DND-41 (cell line): ENCODE measurements at regions not wholly inside any gene's neighbourhood (a gene's known extent, or its start where the extent isn't known, plus 50 kb on each side); places are given as distances from the start of the nearest gene placed in this dataset.

Source experiments
- ATAC-seq: fragments of 200-7000 bp; cut with Tn5 transposase; 3 replicates; pipeline ENCODE4 v1.9.1; 2021; ENCODE audit warnings: low read depth; ENCODE audit not compliant: insufficient read depth
- DNase-seq: peaks from one replicate; pipeline ENCODE4 v3.0.0-alpha.2; 2020
- H2AFZ ChIP-seq: 2 replicates; pipeline ENCODE4 v1.6.0; 2012; ENCODE audit warnings: low read depth, low read length
- H3K27ac ChIP-seq: 2 replicates; pipeline ENCODE4 v1.5.1; 2012; ENCODE audit warnings: low read length, inconsistent platforms
- H3K27me3 ChIP-seq: fragments of 200-600 bp; sonication (generic); 2 replicates; pipeline ENCODE4 v1.6.0; 2012; ENCODE audit warnings: low read length, mild to moderate bottlenecking, inconsistent platforms; ENCODE audit not compliant: insufficient read depth, poor library complexity
- H3K36me3 ChIP-seq: 2 replicates; pipeline ENCODE4 v1.5.1; 2012; ENCODE audit warnings: low read length, inconsistent platforms; ENCODE audit not compliant: insufficient read depth
- H3K4me1 ChIP-seq: 2 replicates; pipeline ENCODE4 v1.5.1; 2012; ENCODE audit warnings: mild to moderate bottlenecking, low read length; ENCODE audit not compliant: insufficient read depth
- H3K4me2 ChIP-seq: 2 replicates; pipeline ENCODE4 v1.6.0; 2012; ENCODE audit warnings: mild to moderate bottlenecking, moderate library complexity, low read length, inconsistent platforms; ENCODE audit not compliant: insufficient read depth
- H3K4me3 ChIP-seq, 2 experiments: fragments of 200-600 bp in 1 of 2; shearing (Covaris generic) in 1 of 2; 2 replicates each; pipeline ENCODE4 v1.5.1; 2012 to 2016; ENCODE audit warnings: inconsistent platforms in 2 of 2, low read length in 2 of 2, mild to moderate bottlenecking in 2 of 2, low read depth in 1 of 2, moderate library complexity in 1 of 2
- H3K79me2 ChIP-seq: 2 replicates; pipeline ENCODE4 v1.6.0; 2012; ENCODE audit warnings: low read length, inconsistent platforms; ENCODE audit not compliant: insufficient read depth
- H3K9ac ChIP-seq: 2 replicates; pipeline ENCODE4 v1.6.0; 2012; ENCODE audit warnings: low read depth, mild to moderate bottlenecking, inconsistent platforms, low read length, moderate library complexity
- H3K9me3 ChIP-seq: 2 replicates; pipeline ENCODE4 v1.5.1; 2012; ENCODE audit warnings: low read length, moderate library complexity, mild to moderate bottlenecking, inconsistent platforms; ENCODE audit not compliant: insufficient read depth, severe bottlenecking
- H4K20me1 ChIP-seq: 2 replicates; pipeline ENCODE4 v1.6.0; 2012; ENCODE audit warnings: low read length; ENCODE audit not compliant: insufficient read depth
- EZH2 ChIP-seq: IDR thresholded peaks from 3 replicates; pipeline ENCODE4 v1.6.1; 2012; ENCODE audit warnings: borderline replicate concordance, low read depth, mild to moderate bottlenecking, moderate library complexity, low read length, inconsistent platforms; ENCODE audit not compliant: severe bottlenecking
- TF ChIP-seq, protein P1 (sequence below): IDR thresholded peaks from 2 replicates; pipeline ENCODE4 v1.5.1; 2012; ENCODE audit warnings: borderline replicate concordance, low read length, moderate library complexity, mild to moderate bottlenecking; ENCODE audit not compliant: poor library complexity, severe bottlenecking; ENCODE audit errors: extremely low read depth

DNA sequence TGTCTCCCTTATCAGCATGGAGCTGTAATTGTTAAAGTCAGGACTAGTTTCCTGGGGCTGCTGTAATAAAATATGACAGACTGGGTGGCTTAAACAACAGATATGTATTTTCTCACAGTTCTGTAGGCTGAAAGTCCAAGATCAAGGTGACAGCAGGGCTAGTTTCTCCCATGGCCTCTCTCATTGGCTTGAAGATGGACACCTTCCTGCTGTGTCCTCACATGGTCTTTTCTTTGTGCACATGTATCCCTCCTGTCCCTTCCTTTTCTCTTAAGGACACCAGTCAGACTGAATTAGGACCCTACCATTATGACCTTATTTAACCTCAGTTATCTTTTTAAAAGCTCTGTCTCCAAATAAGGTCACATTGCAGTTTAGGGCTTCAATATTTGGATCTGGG is 700.5 kb upstream of the MEF2C start:
- Histone ChIP-seq H4K20me1 (no peaks in the 10 kb centered on the region), H3K79me2 (no peaks in the 10 kb centered on the region), H3K9ac (no peak overlapping the region), H3K27me3 (no peaks in the 10 kb centered on the region), H3K36me3 (no peaks in the 10 kb centered on the region), H3K27ac (no peak overlapping the region), H3K4me1 (no peaks in the 10 kb centered on the region), H3K9me3 (no peaks in the 10 kb centered on the region), H3K4me2 (no peak overlapping the region), H2AFZ (no peak overlapping the region), H3K4me3 (no peak overlapping the region)
- no peak for DNase-seq
- ATAC-seq = no peak
- TF ChIP-seq, protein P1, sequence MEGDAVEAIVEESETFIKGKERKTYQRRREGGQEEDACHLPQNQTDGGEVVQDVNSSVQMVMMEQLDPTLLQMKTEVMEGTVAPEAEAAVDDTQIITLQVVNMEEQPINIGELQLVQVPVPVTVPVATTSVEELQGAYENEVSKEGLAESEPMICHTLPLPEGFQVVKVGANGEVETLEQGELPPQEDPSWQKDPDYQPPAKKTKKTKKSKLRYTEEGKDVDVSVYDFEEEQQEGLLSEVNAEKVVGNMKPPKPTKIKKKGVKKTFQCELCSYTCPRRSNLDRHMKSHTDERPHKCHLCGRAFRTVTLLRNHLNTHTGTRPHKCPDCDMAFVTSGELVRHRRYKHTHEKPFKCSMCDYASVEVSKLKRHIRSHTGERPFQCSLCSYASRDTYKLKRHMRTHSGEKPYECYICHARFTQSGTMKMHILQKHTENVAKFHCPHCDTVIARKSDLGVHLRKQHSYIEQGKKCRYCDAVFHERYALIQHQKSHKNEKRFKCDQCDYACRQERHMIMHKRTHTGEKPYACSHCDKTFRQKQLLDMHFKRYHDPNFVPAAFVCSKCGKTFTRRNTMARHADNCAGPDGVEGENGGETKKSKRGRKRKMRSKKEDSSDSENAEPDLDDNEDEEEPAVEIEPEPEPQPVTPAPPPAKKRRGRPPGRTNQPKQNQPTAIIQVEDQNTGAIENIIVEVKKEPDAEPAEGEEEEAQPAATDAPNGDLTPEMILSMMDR = no peak
- TF ChIP-seq EZH2 = no peak

DNA sequence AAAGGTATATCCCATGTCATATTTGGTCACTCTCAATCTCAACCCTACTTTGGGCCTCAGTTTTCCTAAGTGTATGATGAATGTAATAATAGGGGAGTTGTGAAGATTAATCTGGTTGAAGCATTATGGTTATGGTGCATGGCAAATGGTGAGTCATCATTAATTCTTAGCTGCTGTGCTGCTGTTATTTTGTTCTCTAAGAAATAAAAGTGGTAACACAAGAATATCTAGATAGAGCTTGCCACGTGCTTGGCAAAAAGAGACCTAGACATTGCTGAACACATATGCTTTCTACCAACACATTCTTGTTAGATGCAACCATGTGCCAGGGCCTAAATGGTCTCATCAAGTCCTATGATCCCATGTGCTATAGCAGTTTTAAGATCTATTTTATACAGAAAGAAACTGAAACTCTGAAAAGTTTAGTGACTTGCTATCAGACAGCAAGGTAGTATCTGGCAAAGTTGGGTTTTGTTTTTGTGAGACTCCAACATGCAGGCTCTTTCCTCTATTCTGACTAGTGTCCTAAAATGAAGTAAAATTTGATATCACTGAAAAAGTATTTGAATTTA is 699.9 kb upstream of the MEF2C start:
- no peak overlapping the region for H3K4me3 ChIP-seq
- no peaks in the 10 kb centered on the region for H3K9me3 ChIP-seq
- no peak for ATAC-seq
- H3K36me3 ChIP-seq = no peaks in the 10 kb centered on the region
- no peak overlapping the region for H2AFZ ChIP-seq
- DNase-seq = no peak
- no peaks in the 10 kb centered on the region for H4K20me1 ChIP-seq
- H3K4me2 ChIP-seq = no peak overlapping the region
- TF ChIP-seq, protein P1 = no peak
- TF ChIP-seq EZH2 = no peak
- H3K27ac ChIP-seq = no peak overlapping the region
- H3K9ac ChIP-seq = no peak overlapping the region
- no peaks in the 10 kb centered on the region for H3K79me2 ChIP-seq
- H3K27me3 ChIP-seq = no peaks in the 10 kb centered on the region
- no peaks in the 10 kb centered on the region for H3K4me1 ChIP-seq

DNA sequence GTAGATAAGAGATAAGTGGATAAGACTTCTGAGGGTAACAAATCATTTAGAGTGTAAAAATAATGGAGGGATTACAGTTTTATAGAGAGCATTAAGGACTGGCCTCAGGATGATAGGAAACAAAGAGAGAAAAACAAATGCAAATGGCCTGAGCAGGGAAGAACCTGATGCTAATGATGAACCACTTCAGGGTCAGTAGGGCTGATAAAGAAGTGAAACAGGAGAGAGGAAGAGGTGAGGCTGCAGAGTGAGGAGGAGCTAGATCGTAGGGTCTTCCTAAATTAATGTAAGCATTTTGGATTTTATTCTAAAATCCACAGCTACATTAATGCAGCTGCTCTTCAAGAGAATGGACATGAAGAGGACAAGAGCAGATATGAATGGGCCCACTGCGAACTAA is 698.0 kb upstream of the MEF2C start:
- Histone ChIP-seq H3K9ac (no peak overlapping the region), H3K27me3 (no peaks in the 10 kb centered on the region), H2AFZ (no peak overlapping the region), H3K4me1 (no peaks in the 10 kb centered on the region), H3K4me3 (no peak overlapping the region), H4K20me1 (no peaks in the 10 kb centered on the region), H3K27ac (no peak overlapping the region), H3K4me2 (no peak overlapping the region), H3K79me2 (no peaks in the 10 kb centered on the region), H3K36me3 (no peaks in the 10 kb centered on the region), H3K9me3 (no peaks in the 10 kb centered on the region)
- DNase-seq (no peak), ATAC-seq (no peak)
- TF ChIP-seq, protein P1 = no peak
- TF ChIP-seq EZH2 = no peak

DNA sequence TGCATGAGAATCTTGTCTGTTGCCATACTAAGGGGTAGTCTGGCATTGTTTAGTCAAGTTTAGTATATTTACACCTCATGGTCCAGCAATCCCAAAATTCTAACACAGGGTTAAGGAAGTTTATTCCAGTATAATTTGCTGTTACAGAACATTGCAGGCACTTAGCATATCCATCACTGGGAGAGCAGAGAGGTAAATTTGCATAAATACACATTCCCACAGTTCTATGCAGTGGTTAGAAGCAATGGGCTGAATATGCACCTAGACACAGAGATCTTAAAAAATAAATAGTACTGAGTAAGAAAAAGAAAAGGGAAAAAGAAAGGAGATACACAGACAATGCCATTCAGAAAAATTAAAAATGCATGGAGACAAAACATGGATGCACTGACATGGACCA is 692.3 kb upstream of the MEF2C start:
- Histone ChIP-seq H4K20me1 (no peaks in the 10 kb centered on the region), H3K9ac (no peak overlapping the region), H3K4me2 (no peak overlapping the region), H3K4me3 (no peak overlapping the region), H3K27ac (no peak overlapping the region), H3K4me1 (no peaks in the 10 kb centered on the region), H3K27me3 (no peaks in the 10 kb centered on the region), H3K36me3 (no peaks in the 10 kb centered on the region), H2AFZ (no peak overlapping the region), H3K9me3 (no peaks in the 10 kb centered on the region), H3K79me2 (no peaks in the 10 kb centered on the region)
- ATAC-seq (no peak), DNase-seq (no peak)
- TF ChIP-seq, protein P1 = no peak
- no peak for TF ChIP-seq EZH2
